ENCODE measurements at regions not wholly inside any gene's neighbourhood (a gene's known extent, or its start where the extent isn't known, plus 50 kb on each side); places are given as distances from the start of the nearest gene placed in this dataset.

DNA sequence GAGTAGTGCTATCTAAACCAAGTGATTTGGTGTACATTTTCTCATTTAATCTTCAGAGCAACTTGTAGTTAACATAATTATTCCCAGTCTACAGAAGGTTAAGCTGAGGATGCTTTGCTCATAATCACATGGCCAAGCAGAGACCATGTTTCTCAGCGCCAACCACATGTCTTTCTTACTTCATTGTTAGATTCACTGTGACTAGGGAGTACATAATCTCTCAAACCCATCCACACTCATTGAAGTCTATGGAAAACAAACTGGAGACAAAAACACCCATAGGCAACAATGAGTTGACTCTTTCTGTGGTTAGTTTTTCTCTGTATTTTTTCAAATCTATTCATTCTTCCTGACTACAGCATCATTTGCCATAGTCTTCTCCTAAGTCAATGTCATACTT, 281.7 kb upstream of the PTGER4 start:
- Histone ChIP-seq H2BK120ac (ENCODE audit: low read depth, low read length, poor library complexity, severe bottlenecking) (no peak overlapping the region), H3K14ac (ENCODE audit: insufficient read depth, low read length) (no peak overlapping the region), H3K4me1 (ENCODE audit: insufficient read depth, low read length) (no peaks in the 10 kb centered on the region), H2BK20ac (ENCODE audit: low read depth, low read length, poor library complexity, severe bottlenecking) (no peak overlapping the region), H2BK12ac (ENCODE audit: insufficient read length, low read depth, low read length) (no peak overlapping the region), H3K79me1 (ENCODE audit: insufficient read depth, low read depth, low read length, poor library complexity, severe bottlenecking) (no peaks in the 10 kb centered on the region), H3K56ac (ENCODE audit: insufficient read length, low read depth, low read length) (no peak overlapping the region), H2BK15ac (ENCODE audit: low read depth, low read length) (no peak overlapping the region), H2BK5ac (ENCODE audit: insufficient read length, low read length) (no peak overlapping the region), H4K8ac (replicated peaks; ENCODE audit: insufficient read length, low read depth, low read length) (no peak overlapping the region), H2AFZ (ENCODE audit: low read length) (no peak overlapping the region), H4K20me1 (ENCODE audit: control insufficient read depth, insufficient read depth, insufficient read length) (no peaks in the 10 kb centered on the region), H3K23me2 (ENCODE audit: insufficient read length, low read depth, low read length, poor library complexity, severe bottlenecking) (no peaks in the 10 kb centered on the region), H3T11ph (ENCODE audit: low read length) (no peak overlapping the region), H4K5ac (ENCODE audit: insufficient read length, low read depth, low read length) (no peak overlapping the region), H3K27me3 (ENCODE audit: insufficient read depth, low read length) (no peaks in the 10 kb centered on the region), H3K79me2 (ENCODE audit: insufficient read depth, low read length) (no peaks in the 10 kb centered on the region), H4K91ac (ENCODE audit: insufficient read length, low read depth, low read length) (no peak overlapping the region), H3K27ac (ENCODE audit: insufficient read length, low read depth, low read length) (no peak overlapping the region), H3K23ac (ENCODE audit: insufficient read length, low read depth, low read length) (no peak overlapping the region), H3K9ac (ENCODE audit: extremely low read depth, insufficient read length, low read length) (no peak overlapping the region), H3K18ac (ENCODE audit: insufficient read length, low read depth, low read length) (no peak overlapping the region), H3K4me2 (ENCODE audit: insufficient read depth, insufficient read length, low read length) (no peak overlapping the region), H3K4ac (ENCODE audit: low read depth, low read length) (no peak overlapping the region), H3K9me3 (ENCODE audit: control insufficient read depth, low read depth, low read length) (no peaks in the 10 kb centered on the region), H2AK5ac (ENCODE audit: insufficient read length, low read length) (no peak overlapping the region)
- no peak overlapping the region for H3K27ac Mint-ChIP-seq
- WGBS (ENCODE audit: extremely low coverage, insufficient read length, low lambda C conversion rate), result no CpG with 5 or more reads among the region's 1 CpG
- H3K4me1 Mint-ChIP-seq, result no peaks in the 10 kb centered on the region; a peak in 1 of 4 replicates
- no peak overlapping the region for H3K4me3 Mint-ChIP-seq
- no peaks in the 10 kb centered on the region for H3K27me3 Mint-ChIP-seq (ENCODE audit: low read depth)
- DNase-seq, result no peak
- no peaks in the 10 kb centered on the region for H3K36me3 Mint-ChIP-seq (ENCODE audit: insufficient read depth in 1 of 3, low read depth in 3 of 3)
- H3K9me3 Mint-ChIP-seq, result no peaks in the 10 kb centered on the region
- TF ChIP-seq, protein P1, sequence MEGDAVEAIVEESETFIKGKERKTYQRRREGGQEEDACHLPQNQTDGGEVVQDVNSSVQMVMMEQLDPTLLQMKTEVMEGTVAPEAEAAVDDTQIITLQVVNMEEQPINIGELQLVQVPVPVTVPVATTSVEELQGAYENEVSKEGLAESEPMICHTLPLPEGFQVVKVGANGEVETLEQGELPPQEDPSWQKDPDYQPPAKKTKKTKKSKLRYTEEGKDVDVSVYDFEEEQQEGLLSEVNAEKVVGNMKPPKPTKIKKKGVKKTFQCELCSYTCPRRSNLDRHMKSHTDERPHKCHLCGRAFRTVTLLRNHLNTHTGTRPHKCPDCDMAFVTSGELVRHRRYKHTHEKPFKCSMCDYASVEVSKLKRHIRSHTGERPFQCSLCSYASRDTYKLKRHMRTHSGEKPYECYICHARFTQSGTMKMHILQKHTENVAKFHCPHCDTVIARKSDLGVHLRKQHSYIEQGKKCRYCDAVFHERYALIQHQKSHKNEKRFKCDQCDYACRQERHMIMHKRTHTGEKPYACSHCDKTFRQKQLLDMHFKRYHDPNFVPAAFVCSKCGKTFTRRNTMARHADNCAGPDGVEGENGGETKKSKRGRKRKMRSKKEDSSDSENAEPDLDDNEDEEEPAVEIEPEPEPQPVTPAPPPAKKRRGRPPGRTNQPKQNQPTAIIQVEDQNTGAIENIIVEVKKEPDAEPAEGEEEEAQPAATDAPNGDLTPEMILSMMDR (conservative IDR thresholded peaks at IDR 0.05), result no peak

All from H9 (cell line).